ENCODE measurements at regions not wholly inside any gene's neighbourhood (a gene's known extent, or its start where the extent isn't known, plus 50 kb on each side); places are given as distances from the start of the nearest gene placed in this dataset.

DNA sequence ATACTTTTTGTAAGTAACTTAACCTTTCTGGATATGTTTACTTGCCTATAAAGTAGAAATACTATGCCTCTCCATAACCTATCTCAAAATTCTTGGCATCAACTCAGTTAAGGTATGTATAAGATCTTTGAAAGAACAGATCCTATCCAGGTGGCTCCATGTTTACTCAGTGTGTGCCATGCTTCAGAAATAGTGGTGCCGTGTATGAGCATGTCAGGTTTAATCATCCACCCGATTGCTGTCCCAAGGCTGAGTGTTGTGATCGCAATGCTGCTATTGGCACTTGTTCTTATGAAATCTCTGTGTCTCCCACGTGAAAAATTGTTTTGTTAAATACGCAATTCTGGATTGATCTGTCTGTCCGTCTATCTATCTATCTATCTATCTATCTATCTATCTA, 85.9 kb upstream of the SNX19 start:
- no peaks in the 10 kb centered on the region for H3K79me2 ChIP-seq (ENCODE audit: control insufficient read depth, insufficient read depth, low read length)
- SMC1A ChIA-PET (ENCODE audit: uncharacterized antibody, unreplicated experiment): interaction anchor here (0.6 kb wide), 1 partner anchor 1673 kb away, joined by 3 read pairs; no protein-coding TSS in a partner anchor
- CTCF ChIA-PET: no interaction called here
- RAD21 ChIA-PET (ENCODE audit: unreplicated experiment): no interaction called here
- FAIRE-seq: no peak
- no peaks in the 10 kb centered on the region for H3K36me3 ChIP-seq (ENCODE audit: control insufficient read depth in 2 of 2, insufficient read depth in 2 of 2, low read length in 1 of 2)
- no peak overlapping the region for H2AFZ ChIP-seq (ENCODE audit: control insufficient read depth, low read depth, low read length)
- no peak for DNase-seq (ENCODE audit: low read depth, low spot score)
- H3K27ac ChIP-seq (ENCODE audit: control insufficient read depth, insufficient read depth): no peak overlapping the region
- no peak for ATAC-seq
- H3K9me3 ChIP-seq (replicated peaks; ENCODE audit: control insufficient read depth, insufficient read depth, low read length): no peaks in the 10 kb centered on the region
- intact Hi-C loops (cut with micrococcal nuclease; ENCODE audit: unreplicated experiment): no loop called here
- no TSS peak for BruUV-seq (replicated peaks)
- TF ChIP-seq FOS (IDR thresholded peaks at IDR 0.05; ENCODE audit: borderline replicate concordance, extremely low read depth, insufficient read length) (no peak), SUZ12 (IDR thresholded peaks at IDR 0.05; ENCODE audit: unreplicated experiment) (no peak), SUPT20H (IDR thresholded peaks at IDR 0.05; ENCODE audit: borderline replicate concordance, control insufficient read depth, low read depth, low read length) (no peak), RELA (IDR thresholded peaks at IDR 0.05; ENCODE audit: borderline replicate concordance, partially characterized antibody) (no peak), YY1 (IDR thresholded peaks at IDR 0.05; ENCODE audit: low read depth, low read length) (no peak), ELK1 (IDR thresholded peaks at IDR 0.05; ENCODE audit: low read depth, low read length) (no peak), E2F4 (IDR thresholded peaks at IDR 0.05; ENCODE audit: low read depth, low read length) (no peak), JUNB (IDR thresholded peaks at IDR 0.05) (no peak), ZBED1 (IDR thresholded peaks at IDR 0.05; ENCODE audit: borderline replicate concordance) (no peak), RAD51 (IDR thresholded peaks at IDR 0.05) (no peak), NR2C2 (IDR thresholded peaks at IDR 0.05; ENCODE audit: borderline replicate concordance, control insufficient read depth, insufficient read length, low read depth) (no peak), SMAD5 (IDR thresholded peaks at IDR 0.05; ENCODE audit: low read depth) (no peak), MXI1 (IDR thresholded peaks at IDR 0.05; ENCODE audit: low read depth, low read length) (no peak), HDAC6 (IDR thresholded peaks at IDR 0.05; ENCODE audit: unreplicated experiment) (no peak)
- TF ChIP-seq, protein P1, sequence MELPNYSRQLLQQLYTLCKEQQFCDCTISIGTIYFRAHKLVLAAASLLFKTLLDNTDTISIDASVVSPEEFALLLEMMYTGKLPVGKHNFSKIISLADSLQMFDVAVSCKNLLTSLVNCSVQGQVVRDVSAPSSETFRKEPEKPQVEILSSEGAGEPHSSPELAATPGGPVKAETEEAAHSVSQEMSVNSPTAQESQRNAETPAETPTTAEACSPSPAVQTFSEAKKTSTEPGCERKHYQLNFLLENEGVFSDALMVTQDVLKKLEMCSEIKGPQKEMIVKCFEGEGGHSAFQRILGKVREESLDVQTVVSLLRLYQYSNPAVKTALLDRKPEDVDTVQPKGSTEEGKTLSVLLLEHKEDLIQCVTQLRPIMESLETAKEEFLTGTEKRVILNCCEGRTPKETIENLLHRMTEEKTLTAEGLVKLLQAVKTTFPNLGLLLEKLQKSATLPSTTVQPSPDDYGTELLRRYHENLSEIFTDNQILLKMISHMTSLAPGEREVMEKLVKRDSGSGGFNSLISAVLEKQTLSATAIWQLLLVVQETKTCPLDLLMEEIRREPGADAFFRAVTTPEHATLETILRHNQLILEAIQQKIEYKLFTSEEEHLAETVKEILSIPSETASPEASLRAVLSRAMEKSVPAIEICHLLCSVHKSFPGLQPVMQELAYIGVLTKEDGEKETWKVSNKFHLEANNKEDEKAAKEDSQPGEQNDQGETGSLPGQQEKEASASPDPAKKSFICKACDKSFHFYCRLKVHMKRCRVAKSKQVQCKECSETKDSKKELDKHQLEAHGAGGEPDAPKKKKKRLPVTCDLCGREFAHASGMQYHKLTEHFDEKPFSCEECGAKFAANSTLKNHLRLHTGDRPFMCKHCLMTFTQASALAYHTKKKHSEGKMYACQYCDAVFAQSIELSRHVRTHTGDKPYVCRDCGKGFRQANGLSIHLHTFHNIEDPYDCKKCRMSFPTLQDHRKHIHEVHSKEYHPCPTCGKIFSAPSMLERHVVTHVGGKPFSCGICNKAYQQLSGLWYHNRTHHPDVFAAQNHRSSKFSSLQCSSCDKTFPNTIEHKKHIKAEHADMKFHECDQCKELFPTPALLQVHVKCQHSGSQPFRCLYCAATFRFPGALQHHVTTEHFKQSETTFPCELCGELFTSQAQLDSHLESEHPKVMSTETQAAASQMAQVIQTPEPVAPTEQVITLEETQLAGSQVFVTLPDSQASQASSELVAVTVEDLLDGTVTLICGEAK (IDR thresholded peaks at IDR 0.05; ENCODE audit: borderline replicate concordance): no peak
- no peaks in the 10 kb centered on the region for H3K4me1 ChIP-seq (ENCODE audit: control insufficient read depth, insufficient read depth, low read length)
- H4K20me1 ChIP-seq (ENCODE audit: control insufficient read depth, insufficient read depth): no peaks in the 10 kb centered on the region
- POLR2A ChIA-PET: no interaction called here
- no peak overlapping the region for H3K9ac ChIP-seq (ENCODE audit: control insufficient read depth, insufficient read depth, low read length)
- in situ Hi-C loops (cut with MboI): no loop called here
- no peaks in the 10 kb centered on the region for H3K27me3 ChIP-seq (replicated peaks in 1 of 2; ENCODE audit: control insufficient read depth in 2 of 2, insufficient read depth in 2 of 2, low read length in 1 of 2)
- H3K4me3 ChIP-seq: no peak overlapping the region
- WGBS (ENCODE audit: insufficient coverage, insufficient replicate concordance, low lambda C conversion rate, missing lambda C conversion rate): 38% methylated on average over 6 of the region's 6 CpGs
- no peak overlapping the region for H3K4me2 ChIP-seq (ENCODE audit: control insufficient read depth, insufficient read depth)

Data from GM12878 (cell line).